ENCODE measurements at regions not wholly inside any gene's neighbourhood (a gene's known extent, or its start where the extent isn't known, plus 50 kb on each side); places are given as distances from the start of the nearest gene placed in this dataset.

- H3K4me2 ChIP-seq (ENCODE audit: insufficient read depth, low read length), result peak overlapping the region; percentile 48
- intact Hi-C loops (cut with micrococcal nuclease) (no loop called here), dilution Hi-C loops (cut with MboI; ENCODE audit: extremely low pct_ligation_motif_present, low sequenced_read_pairs) (no loop called here)
- TF ChIP-seq POLR2AphosphoS5 (IDR thresholded peaks at IDR 0.05; ENCODE audit: insufficient read depth, low read depth, low read length), result no peak
- no peak for TF ChIP-seq EZH2 (IDR thresholded peaks at IDR 0.05; ENCODE audit: borderline replicate concordance, low read depth, low read length, severe bottlenecking)
- no peak for TF ChIP-seq FOS (IDR thresholded peaks at IDR 0.05; ENCODE audit: borderline replicate concordance, insufficient read depth, low read length)
- peak; percentile 63 for TF ChIP-seq GATA2 (IDR thresholded peaks at IDR 0.05; ENCODE audit: insufficient read depth, insufficient read length, low read depth, low read length)
- TF ChIP-seq POLR2A (IDR thresholded peaks at IDR 0.05; ENCODE audit: low read depth, low read length), result no peak
- TF ChIP-seq MYC (IDR thresholded peaks at IDR 0.05; ENCODE audit: low read depth, low read length), result no peak
- H4K20me1 ChIP-seq (replicated peaks; ENCODE audit: control insufficient read depth, extremely low read depth, insufficient read depth, low read length), result no peaks in the 10 kb centered on the region
- no TSS peak for BruUV-seq (replicated peaks)
- H3K9ac ChIP-seq (replicated peaks; ENCODE audit: extremely low read depth, insufficient read depth, low read length), result no peak overlapping the region
- H3K36me3 ChIP-seq (ENCODE audit: control insufficient read depth in 2 of 2, extremely low read depth in 1 of 2, insufficient read depth in 2 of 2, low read length in 2 of 2), result no peaks in the 10 kb centered on the region
- H3K27me3 ChIP-seq (ENCODE audit: control insufficient read depth in 2 of 2, insufficient read depth in 2 of 2, low read length in 2 of 2), result no peaks in the 10 kb centered on the region
- DNase-seq (ENCODE audit: low read depth, low spot score), result peak; percentile 56
- ChIA-PET CTCF (interaction anchor here (1.1 to 1.2 kb wide), 2 partner anchors 8 to 96 kb away, joined by 4 read pairs; no protein-coding TSS in a partner anchor), POLR2A (no interaction called here)
- no peak overlapping the region for H3K27ac ChIP-seq (ENCODE audit: insufficient read depth, low read depth, low read length)
- no peaks in the 10 kb centered on the region for H3K9me1 ChIP-seq (replicated peaks; ENCODE audit: control insufficient read depth, extremely low read depth, insufficient read depth, low read length)
- peaks cover 8% of the 10 kb centered on the region for H3K4me1 ChIP-seq (ENCODE audit: control insufficient read depth, extremely low read depth, insufficient read depth, low read length)
- H3K79me2 ChIP-seq (ENCODE audit: control insufficient read depth, insufficient read depth, low read length), result no peaks in the 10 kb centered on the region
- H2AFZ ChIP-seq (ENCODE audit: low read depth, low read length), result no peak overlapping the region
- FAIRE-seq, result no peak
- H3K9me3 ChIP-seq (replicated peaks; ENCODE audit: control insufficient read depth, insufficient read depth, low read length), result no peaks in the 10 kb centered on the region
- no peak overlapping the region for H3K4me3 ChIP-seq (replicated peaks in 1 of 3; ENCODE audit: insufficient read depth in 1 of 3, low read depth in 1 of 3, low read length in 3 of 3)
Observed at GRCh38 chr6:22755605-22756004, 186.2 kb downstream of the HDGFL1 start.

GRCh38 chr6:22756365-22756764 is 187.0 kb downstream of the HDGFL1 start:
- Histone ChIP-seq H3K4me3 (replicated peaks in 1 of 3; ENCODE audit: insufficient read depth in 1 of 3, low read depth in 1 of 3, low read length in 3 of 3) (no peak overlapping the region), H3K9ac (replicated peaks; ENCODE audit: extremely low read depth, insufficient read depth, low read length) (no peak overlapping the region), H3K4me2 (ENCODE audit: insufficient read depth, low read length) (no peak overlapping the region), H4K20me1 (replicated peaks; ENCODE audit: control insufficient read depth, extremely low read depth, insufficient read depth, low read length) (no peaks in the 10 kb centered on the region), H3K36me3 (ENCODE audit: control insufficient read depth in 2 of 2, extremely low read depth in 1 of 2, insufficient read depth in 2 of 2, low read length in 2 of 2) (no peaks in the 10 kb centered on the region), H3K27ac (ENCODE audit: insufficient read depth, low read depth, low read length) (no peak overlapping the region), H3K9me1 (replicated peaks; ENCODE audit: control insufficient read depth, extremely low read depth, insufficient read depth, low read length) (no peaks in the 10 kb centered on the region), H3K79me2 (ENCODE audit: control insufficient read depth, insufficient read depth, low read length) (no peaks in the 10 kb centered on the region), H3K9me3 (replicated peaks; ENCODE audit: control insufficient read depth, insufficient read depth, low read length) (no peaks in the 10 kb centered on the region), H3K4me1 (ENCODE audit: control insufficient read depth, extremely low read depth, insufficient read depth, low read length) (peaks cover 8% of the 10 kb centered on the region), H3K27me3 (ENCODE audit: control insufficient read depth in 2 of 2, insufficient read depth in 2 of 2, low read length in 2 of 2) (no peaks in the 10 kb centered on the region), H2AFZ (ENCODE audit: low read depth, low read length) (no peak overlapping the region)
- ChIA-PET POLR2A (no interaction called here), CTCF (interaction anchor here (0.6 kb wide), 1 partner anchor 315 kb away, joined by 3 read pairs; no protein-coding TSS in a partner anchor)
- peak; percentile 18 for DNase-seq (ENCODE audit: low read depth, low spot score)
- TF ChIP-seq POLR2A (IDR thresholded peaks at IDR 0.05; ENCODE audit: low read depth, low read length) (no peak), FOS (IDR thresholded peaks at IDR 0.05; ENCODE audit: borderline replicate concordance, insufficient read depth, low read length) (no peak), JUN (IDR thresholded peaks at IDR 0.05; ENCODE audit: borderline replicate concordance, insufficient read depth, insufficient read length, low read depth) (no peak), EZH2 (IDR thresholded peaks at IDR 0.05; ENCODE audit: borderline replicate concordance, low read depth, low read length, severe bottlenecking) (no peak), MYC (IDR thresholded peaks at IDR 0.05; ENCODE audit: low read depth, low read length) (no peak), GATA2 (IDR thresholded peaks at IDR 0.05; ENCODE audit: insufficient read depth, insufficient read length, low read depth, low read length) (no peak), MAX (IDR thresholded peaks at IDR 0.05; ENCODE audit: insufficient read depth, insufficient read length) (no peak), CTCF (IDR thresholded peaks at IDR 0.05; ENCODE audit: extremely low read depth in 1 of 2, insufficient read depth in 1 of 2, low read depth in 1 of 2, low read length in 2 of 2) (no peak), POLR2AphosphoS5 (IDR thresholded peaks at IDR 0.05; ENCODE audit: insufficient read depth, low read depth, low read length) (no peak)
- intact Hi-C loops (cut with micrococcal nuclease) (no loop called here), dilution Hi-C loops (cut with MboI; ENCODE audit: extremely low pct_ligation_motif_present, low sequenced_read_pairs) (no loop called here)
- BruUV-seq (replicated peaks), result no TSS peak
- FAIRE-seq, result no peak
